ENCODE measurements at regions not wholly inside any gene's neighbourhood (a gene's known extent, or its start where the extent isn't known, plus 50 kb on each side); places are given as distances from the start of the nearest gene placed in this dataset.

DNA sequence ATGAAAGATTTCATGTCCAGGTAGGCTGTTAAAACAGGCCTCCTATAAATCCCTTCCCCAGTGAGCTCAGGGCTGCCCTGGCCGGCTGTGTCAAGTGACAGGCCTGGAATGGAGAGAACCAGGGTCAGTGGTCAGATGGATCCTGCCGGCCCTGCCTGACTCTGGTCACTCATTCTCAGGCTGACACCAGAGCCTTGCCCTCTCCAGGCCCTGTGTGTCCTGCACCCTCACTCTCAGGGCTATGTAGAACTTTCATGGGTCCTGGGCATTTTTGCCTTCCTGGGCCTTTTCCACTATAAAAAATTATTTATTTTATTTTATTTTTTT lies 82.0 kb upstream of the RGPD5 start:
- no peak for TF ChIP-seq POLR2A (IDR thresholded peaks at IDR 0.05)
- TF ChIP-seq, protein P1, sequence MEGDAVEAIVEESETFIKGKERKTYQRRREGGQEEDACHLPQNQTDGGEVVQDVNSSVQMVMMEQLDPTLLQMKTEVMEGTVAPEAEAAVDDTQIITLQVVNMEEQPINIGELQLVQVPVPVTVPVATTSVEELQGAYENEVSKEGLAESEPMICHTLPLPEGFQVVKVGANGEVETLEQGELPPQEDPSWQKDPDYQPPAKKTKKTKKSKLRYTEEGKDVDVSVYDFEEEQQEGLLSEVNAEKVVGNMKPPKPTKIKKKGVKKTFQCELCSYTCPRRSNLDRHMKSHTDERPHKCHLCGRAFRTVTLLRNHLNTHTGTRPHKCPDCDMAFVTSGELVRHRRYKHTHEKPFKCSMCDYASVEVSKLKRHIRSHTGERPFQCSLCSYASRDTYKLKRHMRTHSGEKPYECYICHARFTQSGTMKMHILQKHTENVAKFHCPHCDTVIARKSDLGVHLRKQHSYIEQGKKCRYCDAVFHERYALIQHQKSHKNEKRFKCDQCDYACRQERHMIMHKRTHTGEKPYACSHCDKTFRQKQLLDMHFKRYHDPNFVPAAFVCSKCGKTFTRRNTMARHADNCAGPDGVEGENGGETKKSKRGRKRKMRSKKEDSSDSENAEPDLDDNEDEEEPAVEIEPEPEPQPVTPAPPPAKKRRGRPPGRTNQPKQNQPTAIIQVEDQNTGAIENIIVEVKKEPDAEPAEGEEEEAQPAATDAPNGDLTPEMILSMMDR (IDR thresholded peaks at IDR 0.05), result no peak

Measured in thyroid gland (tissue), 4 donors.